Fibroblast of pulmonary artery (primary cell): ENCODE measurements at regions not wholly inside any gene's neighbourhood (a gene's known extent, or its start where the extent isn't known, plus 50 kb on each side); places are given as distances from the start of the nearest gene placed in this dataset.

Source experiments
- DNase-seq: peaks from one replicate; pipeline ENCODE4 v3.0.0-alpha.2; 2010; ENCODE audit warnings: low read depth
- H3K4me3 ChIP-seq: replicated peaks from 2 replicates; pipeline ENCODE4 v1.5.1; 2011; ENCODE audit warnings: low read depth, mild to moderate bottlenecking, control low read depth, low read length, moderate library complexity
- TF ChIP-seq, protein P1 (sequence below): IDR thresholded peaks from 2 replicates; pipeline ENCODE4 v1.5.1; 2011; ENCODE audit warnings: mild to moderate bottlenecking, control low read depth, low read length, inconsistent platforms; ENCODE audit errors: missing control alignments

DNA sequence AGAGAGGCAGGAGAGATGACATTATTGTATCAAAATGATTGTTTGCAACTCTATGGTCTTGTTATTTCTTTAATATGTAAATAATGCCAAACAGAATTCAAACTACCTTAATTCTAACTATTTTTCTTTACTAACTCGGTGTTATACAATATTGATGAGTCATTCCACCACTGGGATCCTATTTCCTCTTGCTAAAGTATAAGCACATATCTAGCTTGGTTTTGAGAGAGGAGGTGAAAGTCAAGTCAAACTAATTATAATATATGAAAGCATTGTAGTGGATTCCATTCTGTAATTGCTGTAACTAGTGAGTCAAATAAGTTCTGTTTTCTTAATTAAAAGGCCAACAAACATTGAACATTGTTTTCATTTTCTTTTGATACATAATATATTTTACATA lies 837.6 kb downstream of the PDHA2 start:
- DNase-seq: peak; percentile 61
- H3K4me3 ChIP-seq: no peak overlapping the region
- TF ChIP-seq, protein P1, sequence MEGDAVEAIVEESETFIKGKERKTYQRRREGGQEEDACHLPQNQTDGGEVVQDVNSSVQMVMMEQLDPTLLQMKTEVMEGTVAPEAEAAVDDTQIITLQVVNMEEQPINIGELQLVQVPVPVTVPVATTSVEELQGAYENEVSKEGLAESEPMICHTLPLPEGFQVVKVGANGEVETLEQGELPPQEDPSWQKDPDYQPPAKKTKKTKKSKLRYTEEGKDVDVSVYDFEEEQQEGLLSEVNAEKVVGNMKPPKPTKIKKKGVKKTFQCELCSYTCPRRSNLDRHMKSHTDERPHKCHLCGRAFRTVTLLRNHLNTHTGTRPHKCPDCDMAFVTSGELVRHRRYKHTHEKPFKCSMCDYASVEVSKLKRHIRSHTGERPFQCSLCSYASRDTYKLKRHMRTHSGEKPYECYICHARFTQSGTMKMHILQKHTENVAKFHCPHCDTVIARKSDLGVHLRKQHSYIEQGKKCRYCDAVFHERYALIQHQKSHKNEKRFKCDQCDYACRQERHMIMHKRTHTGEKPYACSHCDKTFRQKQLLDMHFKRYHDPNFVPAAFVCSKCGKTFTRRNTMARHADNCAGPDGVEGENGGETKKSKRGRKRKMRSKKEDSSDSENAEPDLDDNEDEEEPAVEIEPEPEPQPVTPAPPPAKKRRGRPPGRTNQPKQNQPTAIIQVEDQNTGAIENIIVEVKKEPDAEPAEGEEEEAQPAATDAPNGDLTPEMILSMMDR: no peak

DNA sequence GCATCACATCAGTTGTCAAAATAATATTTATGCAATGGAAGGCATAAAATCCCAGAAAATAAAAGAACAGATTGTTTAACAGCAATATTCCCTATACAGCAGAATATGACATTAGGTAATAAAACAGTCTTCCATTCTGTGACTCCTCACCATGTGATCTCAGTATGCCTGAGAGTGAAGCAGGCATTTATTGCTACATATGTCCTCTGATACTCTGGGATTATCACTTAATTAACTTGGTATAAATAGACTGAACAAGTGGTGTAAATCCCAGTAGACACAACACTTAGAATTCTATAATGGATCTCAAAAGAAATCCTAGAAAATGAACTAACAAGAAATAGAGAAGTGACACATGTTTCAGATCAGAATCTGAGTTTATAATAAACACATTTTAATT lies 841.3 kb downstream of the PDHA2 start:
- TF ChIP-seq, protein P1: no peak
- no peak overlapping the region for H3K4me3 ChIP-seq
- no peak for DNase-seq

DNA sequence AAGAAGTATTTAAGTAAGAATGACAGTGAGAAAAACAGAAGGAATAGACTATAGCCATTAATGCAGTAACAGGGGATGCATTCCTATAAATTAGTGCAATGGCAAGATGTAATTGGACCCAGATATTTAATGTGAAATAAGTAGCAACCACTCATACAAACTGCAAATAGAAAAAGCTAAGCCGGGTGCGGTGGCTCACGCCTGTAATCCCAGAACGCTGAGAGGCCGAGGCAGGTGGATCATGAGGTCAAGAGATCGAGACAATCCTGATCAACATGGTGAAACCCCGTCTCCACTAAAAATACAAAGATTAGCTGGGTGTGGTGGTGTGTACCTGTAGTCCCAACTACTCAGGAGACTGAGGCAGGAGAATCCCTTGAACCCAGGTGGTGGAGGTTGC lies 845.8 kb downstream of the PDHA2 start:
- H3K4me3 ChIP-seq: no peak overlapping the region
- TF ChIP-seq, protein P1: no peak
- no peak for DNase-seq

DNA sequence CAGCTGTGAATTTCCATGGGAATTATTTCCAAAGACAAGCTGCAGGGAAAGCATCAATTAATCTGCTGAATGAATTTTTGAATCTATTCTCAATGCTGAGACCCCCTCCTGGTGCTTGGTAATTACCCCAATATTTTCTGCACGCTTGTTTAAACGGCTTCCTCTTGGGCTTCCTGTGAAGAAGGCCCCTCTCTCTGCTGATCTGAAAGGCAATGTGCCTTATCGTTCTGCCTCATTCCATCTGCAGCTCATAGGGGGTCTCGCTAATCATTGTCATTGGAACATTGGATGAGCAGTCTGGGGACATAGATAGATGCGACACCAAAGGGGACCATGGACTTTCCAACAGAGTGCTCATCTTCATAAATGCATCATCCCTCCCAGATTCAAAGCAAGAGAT lies 851.6 kb downstream of the PDHA2 start:
- H3K4me3 ChIP-seq: no peak overlapping the region
- no peak for DNase-seq
- TF ChIP-seq, protein P1: no peak

DNA sequence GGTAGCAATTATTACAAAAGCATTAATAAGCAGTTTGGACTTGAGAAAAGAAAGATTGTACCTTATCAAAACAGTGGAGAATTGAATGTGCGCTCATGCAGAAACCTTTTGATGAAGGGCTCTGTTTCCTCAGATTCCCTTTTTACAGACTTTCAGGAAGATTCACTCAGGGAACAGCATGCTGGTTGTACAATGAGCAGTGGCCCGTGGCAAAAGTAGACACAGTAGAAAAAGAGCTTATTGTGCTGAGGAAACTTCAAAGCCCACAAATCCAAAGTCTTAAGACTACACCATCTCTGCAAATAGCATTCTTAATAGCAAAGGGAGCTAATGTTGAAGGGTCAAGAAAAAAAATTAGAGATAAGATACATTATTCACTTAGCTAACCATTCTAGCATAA lies 858.9 kb downstream of the PDHA2 start:
- TF ChIP-seq, protein P1: no peak
- no peak for DNase-seq

DNA sequence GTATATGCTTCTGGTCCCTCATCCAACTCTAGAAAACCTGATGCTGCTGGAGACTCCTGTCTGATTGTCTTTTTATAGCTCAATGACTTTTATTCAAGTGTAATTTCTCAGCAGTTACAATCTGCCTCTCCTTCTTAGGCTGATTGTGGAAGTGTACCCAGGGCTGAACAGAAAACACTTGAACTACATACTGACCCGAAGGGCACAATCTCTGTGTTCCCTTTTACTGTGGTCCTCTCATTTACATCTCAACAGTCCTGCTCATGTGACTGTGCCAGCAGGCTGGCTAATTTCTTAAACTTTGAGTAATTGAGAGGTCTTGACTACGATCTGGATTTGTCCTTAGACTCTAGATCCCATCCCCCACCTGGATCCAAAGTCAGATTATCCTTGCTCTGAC lies 863.4 kb downstream of the PDHA2 start:
- DNase-seq: no peak
- TF ChIP-seq, protein P1: no peak

More for the DNA sequence above, 858.9 kb downstream of the PDHA2 start:
- H3K4me3 ChIP-seq: no peak overlapping the region

DNA sequence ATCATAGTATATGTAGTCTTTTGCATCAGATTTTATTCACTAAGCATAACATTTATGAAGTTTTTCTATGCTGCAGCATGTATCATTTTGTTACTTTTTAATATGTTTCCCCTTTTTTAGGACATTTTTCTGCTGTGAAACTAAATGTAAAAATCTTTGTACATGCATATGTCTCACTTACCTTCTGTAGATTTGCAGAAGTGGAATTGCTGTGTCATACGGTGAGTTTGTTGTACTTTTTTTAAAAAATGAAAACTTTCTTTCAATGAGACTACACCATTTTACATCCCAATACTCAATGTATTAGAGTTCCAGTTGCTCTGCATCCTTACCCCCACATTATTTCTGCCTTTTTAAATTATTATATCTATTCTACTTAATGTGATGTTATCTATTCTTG lies 868.9 kb downstream of the PDHA2 start:
- TF ChIP-seq, protein P1: no peak
- H3K4me3 ChIP-seq: no peak overlapping the region

More for the DNA sequence above, 863.4 kb downstream of the PDHA2 start:
- H3K4me3 ChIP-seq: no peak overlapping the region

More for the DNA sequence above, 868.9 kb downstream of the PDHA2 start:
- no peak for DNase-seq
